ENCODE measurements at regions not wholly inside any gene's neighbourhood (a gene's known extent, or its start where the extent isn't known, plus 50 kb on each side); places are given as distances from the start of the nearest gene placed in this dataset.
A peak's percentile ranks its signal among the peaks of the same experiment; 100 is the strongest.

DNA sequence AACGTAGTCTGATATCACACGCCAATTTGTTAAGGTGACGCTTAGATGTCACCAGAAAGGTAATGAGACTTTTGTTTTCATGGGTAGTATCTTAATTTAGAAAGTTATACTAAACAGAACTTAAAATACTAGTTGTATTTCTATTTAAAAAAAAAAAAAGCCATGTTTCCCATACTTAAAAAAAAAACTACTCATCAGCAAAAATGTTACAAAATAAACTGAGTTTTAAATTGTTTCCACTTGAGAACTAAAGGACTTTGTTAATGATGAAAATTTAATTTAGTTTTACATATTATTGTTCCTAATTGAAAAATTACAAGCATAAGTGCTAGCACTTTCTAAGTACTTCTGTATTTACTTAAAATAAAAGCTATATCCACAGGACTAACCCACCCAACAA, 300.8 kb upstream of the ATP11B start:
- no peak overlapping the region for H4K5ac ChIP-seq (ENCODE audit: low read depth, low read length)
- no peak overlapping the region for H2BK5ac ChIP-seq (ENCODE audit: low read depth, low read length, poor library complexity, severe bottlenecking)
- intact Hi-C loops (cut with micrococcal nuclease) (no loop called here), dilution Hi-C loops (cut with HindIII; ENCODE audit: low sequenced_read_pairs, unreplicated experiment) (no loop called here), in situ Hi-C loops (cut with MboI; ENCODE audit: low sequenced_read_pairs) (no loop called here)
- H3K18ac ChIP-seq (ENCODE audit: low read depth, low read length): no peak overlapping the region
- ChIA-PET POLR2A (ENCODE audit: unreplicated experiment) (no interaction called here), CTCF (no interaction called here)
- ATAC-seq (ENCODE audit: low read depth) (no peak), DNase-seq (no peak)
- H2BK20ac ChIP-seq (ENCODE audit: low read depth, low read length): no peak overlapping the region
- H2AK5ac ChIP-seq (ENCODE audit: low read depth, low read length): no peak overlapping the region
- no peaks in the 10 kb centered on the region for H3K36me3 ChIP-seq (ENCODE audit: control insufficient read depth, insufficient read depth, low read length)
- no TSS peak for BruUV-seq (replicated peaks)
- H2BK120ac ChIP-seq (ENCODE audit: low read depth, low read length): no peak overlapping the region
- no peak overlapping the region for H2BK15ac ChIP-seq (ENCODE audit: low read depth, low read length)
- no peak overlapping the region for H4K8ac ChIP-seq (ENCODE audit: low read depth in 2 of 2, low read length in 2 of 2)
- H3K9me1 ChIP-seq (ENCODE audit: insufficient read depth, low read length): no peaks in the 10 kb centered on the region
- no peak overlapping the region for H2AK9ac ChIP-seq (replicated peaks; ENCODE audit: low read depth, low read length, poor library complexity)
- H3K27me3 ChIP-seq (ENCODE audit: control insufficient read depth, insufficient read depth, low read length): no peaks in the 10 kb centered on the region
- H3K14ac ChIP-seq (replicated peaks; ENCODE audit: low read depth, low read length): no peak overlapping the region
- WGBS, 2 experiments (ENCODE audit: extremely low coverage in 2 of 2, insufficient read length in 1 of 2): no CpG with 5 or more reads among the region's 3 CpGs
- H3K4me3 ChIP-seq (ENCODE audit: insufficient read depth, low read depth, low read length): no peak overlapping the region
- no peak overlapping the region for H2AFZ ChIP-seq (replicated peaks; ENCODE audit: low read length, poor library complexity)
- TF ChIP-seq, protein P1, sequence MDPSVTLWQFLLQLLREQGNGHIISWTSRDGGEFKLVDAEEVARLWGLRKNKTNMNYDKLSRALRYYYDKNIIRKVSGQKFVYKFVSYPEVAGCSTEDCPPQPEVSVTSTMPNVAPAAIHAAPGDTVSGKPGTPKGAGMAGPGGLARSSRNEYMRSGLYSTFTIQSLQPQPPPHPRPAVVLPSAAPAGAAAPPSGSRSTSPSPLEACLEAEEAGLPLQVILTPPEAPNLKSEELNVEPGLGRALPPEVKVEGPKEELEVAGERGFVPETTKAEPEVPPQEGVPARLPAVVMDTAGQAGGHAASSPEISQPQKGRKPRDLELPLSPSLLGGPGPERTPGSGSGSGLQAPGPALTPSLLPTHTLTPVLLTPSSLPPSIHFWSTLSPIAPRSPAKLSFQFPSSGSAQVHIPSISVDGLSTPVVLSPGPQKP (IDR thresholded peaks at IDR 0.05; ENCODE audit: borderline replicate concordance, low read depth, low read length): no peak
- TF ChIP-seq MAFK (IDR thresholded peaks at IDR 0.05; ENCODE audit: low read depth, low read length): peak; percentile 25; the same call in 1 of the 2 replicates
- H3K4ac ChIP-seq (ENCODE audit: low read depth, low read length): no peak overlapping the region
- H3K9ac ChIP-seq (ENCODE audit: low read depth, low read length): no peak overlapping the region
- no peaks in the 10 kb centered on the region for H3K4me1 ChIP-seq (ENCODE audit: control insufficient read depth, insufficient read depth, low read length)
- no peak overlapping the region for H4K91ac ChIP-seq (ENCODE audit: insufficient read depth, low read depth, low read length)
- no peak overlapping the region for H3K23ac ChIP-seq (ENCODE audit: low read depth, low read length)
- H4K20me1 ChIP-seq (ENCODE audit: insufficient read depth, low read length): no peaks in the 10 kb centered on the region
- H3K56ac ChIP-seq (ENCODE audit: extremely low read depth, insufficient read depth, low read length): no peak overlapping the region
- H3K27ac ChIP-seq (ENCODE audit: insufficient read depth, low read length): no peak overlapping the region
- peaks cover 8% of the 10 kb centered on the region for H3K9me3 ChIP-seq (ENCODE audit: control insufficient read depth, insufficient read depth, low read length)
- H3K79me1 ChIP-seq (ENCODE audit: low read depth in 1 of 2, low read length in 2 of 2): no peaks in the 10 kb centered on the region
- no peak overlapping the region for H3K4me2 ChIP-seq (ENCODE audit: low read depth, low read length)
